Adipocyte (in vitro differentiated cells): ENCODE measurements at regions not wholly inside any gene's neighbourhood (a gene's known extent, or its start where the extent isn't known, plus 50 kb on each side); places are given as distances from the start of the nearest gene placed in this dataset.
A peak's percentile ranks its signal among the peaks of the same experiment; 100 is the strongest.

ENCODE experiments used
- DNase-seq: peaks from one replicate; pipeline ENCODE4 v3.0.0-alpha.2; 2015; ENCODE audit warnings: low read depth
- H3K27me3 ChIP-seq: replicated peaks from 2 replicates; pipeline ENCODE4 v1.7.0; 2013; ENCODE audit warnings: mild to moderate bottlenecking, low read length, moderate library complexity; ENCODE audit not compliant: control insufficient read depth, insufficient read depth
- H3K36me3 ChIP-seq: 2 replicates; pipeline ENCODE4 v1.7.0; 2013; ENCODE audit warnings: low read length, mild to moderate bottlenecking, moderate library complexity; ENCODE audit not compliant: control insufficient read depth, insufficient read depth, severe bottlenecking
- H3K4me1 ChIP-seq: 2 replicates; pipeline ENCODE4 v1.7.0; 2013; ENCODE audit warnings: mild to moderate bottlenecking, low read length, moderate library complexity; ENCODE audit not compliant: control insufficient read depth, insufficient read depth
- H3K4me3 ChIP-seq: 2 replicates; pipeline ENCODE4 v1.7.0; 2013; ENCODE audit warnings: mild to moderate bottlenecking, low read length, moderate library complexity
- H3K9ac ChIP-seq: 2 replicates; pipeline ENCODE4 v1.7.0; 2013; ENCODE audit warnings: mild to moderate bottlenecking, low read length, moderate library complexity
- H3K9me3 ChIP-seq: 2 replicates; pipeline ENCODE4 v1.7.0; 2013; ENCODE audit warnings: mild to moderate bottlenecking, low read length, moderate library complexity; ENCODE audit not compliant: control insufficient read depth

GRCh38 chr18:67265464-67266245 is 250.9 kb downstream of the DSEL start:
- no peaks in the 10 kb centered on the region for H3K36me3 ChIP-seq
- H3K9me3 ChIP-seq: no peaks in the 10 kb centered on the region
- DNase-seq: peak; percentile 83
- peak overlapping the region; percentile 72 for H3K9ac ChIP-seq
- H3K4me3 ChIP-seq: peak overlapping the region; percentile 26
- no peaks in the 10 kb centered on the region for H3K27me3 ChIP-seq
- H3K4me1 ChIP-seq: peaks cover 33% of the 10 kb centered on the region

GRCh38 chr18:67261931-67262552 is 254.5 kb downstream of the DSEL start:
- Histone ChIP-seq H3K9ac (no peak overlapping the region), H3K4me1 (peaks cover 25% of the 10 kb centered on the region), H3K4me3 (no peak overlapping the region), H3K27me3 (no peaks in the 10 kb centered on the region), H3K9me3 (no peaks in the 10 kb centered on the region), H3K36me3 (no peaks in the 10 kb centered on the region)
- DNase-seq: no peak

GRCh38 chr18:67260841-67261240 is 255.7 kb downstream of the DSEL start:
- no peaks in the 10 kb centered on the region for H3K36me3 ChIP-seq
- no peak overlapping the region for H3K4me3 ChIP-seq
- peaks cover 14% of the 10 kb centered on the region for H3K4me1 ChIP-seq

GRCh38 chr18:67250776-67251424 is 265.6 kb downstream of the DSEL start:
- H3K27me3 ChIP-seq: no peaks in the 10 kb centered on the region
- H3K4me3 ChIP-seq: no peak overlapping the region
- no peaks in the 10 kb centered on the region for H3K9me3 ChIP-seq
- H3K4me1 ChIP-seq: no peaks in the 10 kb centered on the region
- no peaks in the 10 kb centered on the region for H3K36me3 ChIP-seq
- no peak overlapping the region for H3K9ac ChIP-seq
- DNase-seq: no peak

More at GRCh38 chr18:67260841-67261240, 255.7 kb downstream of the DSEL start:
- no peaks in the 10 kb centered on the region for H3K27me3 ChIP-seq
- DNase-seq: no peak
- H3K9me3 ChIP-seq: no peaks in the 10 kb centered on the region
- no peak overlapping the region for H3K9ac ChIP-seq

GRCh38 chr18:67243799-67244587 is 272.5 kb downstream of the DSEL start:
- Histone ChIP-seq H3K36me3 (no peaks in the 10 kb centered on the region), H3K27me3 (no peaks in the 10 kb centered on the region), H3K9ac (peak overlapping the region; percentile 60), H3K4me3 (peak overlapping the region; percentile 72), H3K9me3 (no peaks in the 10 kb centered on the region), H3K4me1 (peaks cover 20% of the 10 kb centered on the region)
- DNase-seq: peak; percentile 37

GRCh38 chr18:67242001-67242400 is 274.5 kb downstream of the DSEL start:
- no peak overlapping the region for H3K4me3 ChIP-seq
- H3K27me3 ChIP-seq: no peaks in the 10 kb centered on the region
- H3K4me1 ChIP-seq: peaks cover 20% of the 10 kb centered on the region
- no peak overlapping the region for H3K9ac ChIP-seq
- DNase-seq: no peak
- H3K9me3 ChIP-seq: no peaks in the 10 kb centered on the region
- H3K36me3 ChIP-seq: no peaks in the 10 kb centered on the region

GRCh38 chr18:67241299-67241698 is 275.2 kb downstream of the DSEL start:
- Histone ChIP-seq H3K4me3 (no peak overlapping the region), H3K9me3 (no peaks in the 10 kb centered on the region), H3K27me3 (no peaks in the 10 kb centered on the region), H3K9ac (no peak overlapping the region), H3K36me3 (no peaks in the 10 kb centered on the region), H3K4me1 (peaks cover 20% of the 10 kb centered on the region)
- no peak for DNase-seq

- DNase-seq: no peak
- no peak overlapping the region for H3K4me3 ChIP-seq
- H3K4me1 ChIP-seq: peaks cover 20% of the 10 kb centered on the region
- H3K27me3 ChIP-seq: no peaks in the 10 kb centered on the region
- no peaks in the 10 kb centered on the region for H3K36me3 ChIP-seq
- H3K9ac ChIP-seq: no peak overlapping the region
- H3K9me3 ChIP-seq: no peaks in the 10 kb centered on the region
Observed at GRCh38 chr18:67239826-67240225, 276.7 kb downstream of the DSEL start.

- peak; percentile 44 for DNase-seq
- Histone ChIP-seq H3K9ac (peak overlapping the region; percentile 46), H3K4me1 (peaks cover 16% of the 10 kb centered on the region), H3K27me3 (no peaks in the 10 kb centered on the region), H3K4me3 (peak overlapping the region; percentile 51), H3K9me3 (peaks cover 6% of the 10 kb centered on the region), H3K36me3 (no peaks in the 10 kb centered on the region)
Observed at GRCh38 chr18:67232991-67233390, 283.5 kb downstream of the DSEL start.

GRCh38 chr18:67232406-67232805 is 284.1 kb downstream of the DSEL start:
- Histone ChIP-seq H3K4me3 (peak overlapping the region; percentile 51), H3K27me3 (no peaks in the 10 kb centered on the region), H3K9ac (peak overlapping the region; percentile 46), H3K9me3 (peaks cover 6% of the 10 kb centered on the region), H3K36me3 (no peaks in the 10 kb centered on the region), H3K4me1 (peaks cover 16% of the 10 kb centered on the region)
- peak; percentile 60 for DNase-seq

GRCh38 chr18:67222887-67223286 is 293.6 kb downstream of the DSEL start:
- H3K4me3 ChIP-seq: no peak overlapping the region

More at GRCh38 chr18:67222887-67223286, 293.6 kb downstream of the DSEL start:
- Histone ChIP-seq H3K4me1 (peaks cover 8% of the 10 kb centered on the region), H3K9ac (no peak overlapping the region), H3K36me3 (no peaks in the 10 kb centered on the region), H3K9me3 (no peaks in the 10 kb centered on the region), H3K27me3 (no peaks in the 10 kb centered on the region)
- DNase-seq: no peak
